ENCODE measurements at regions not wholly inside any gene's neighbourhood (a gene's known extent, or its start where the extent isn't known, plus 50 kb on each side); places are given as distances from the start of the nearest gene placed in this dataset.

- no peak overlapping the region for H3K27ac Mint-ChIP-seq
- no peak for DNase-seq
- H3K4me3 Mint-ChIP-seq = no peak overlapping the region
- peaks cover 2% of the 10 kb centered on the region for H3K9me3 Mint-ChIP-seq
- H3K36me3 Mint-ChIP-seq (ENCODE audit: low read depth) = no peaks in the 10 kb centered on the region
- POLR2A ChIA-PET = no interaction called here
- H3K4me1 Mint-ChIP-seq = no peaks in the 10 kb centered on the region
- CTCF ChIA-PET = no interaction called here
- H3K27me3 Mint-ChIP-seq = no peaks in the 10 kb centered on the region
Measured at GRCh38 chr3:86653661-86654205, 337.2 kb downstream of the VGLL3 start.

GRCh38 chr3:86648087-86648486 is 342.9 kb downstream of the VGLL3 start:
- Mint-ChIP-seq H3K4me3 (no peak overlapping the region), H3K4me1 (no peaks in the 10 kb centered on the region), H3K27ac (no peak overlapping the region), H3K27me3 (no peaks in the 10 kb centered on the region), H3K36me3 (ENCODE audit: low read depth) (no peaks in the 10 kb centered on the region), H3K9me3 (no peaks in the 10 kb centered on the region)
- ChIA-PET POLR2A (no interaction called here), CTCF (no interaction called here)
- DNase-seq = no peak

GRCh38 chr3:86645756-86646155 is 345.2 kb downstream of the VGLL3 start:
- no peaks in the 10 kb centered on the region for H3K9me3 Mint-ChIP-seq
- POLR2A ChIA-PET = no interaction called here
- H3K27me3 Mint-ChIP-seq = no peaks in the 10 kb centered on the region
- no peaks in the 10 kb centered on the region for H3K4me1 Mint-ChIP-seq
- CTCF ChIA-PET = no interaction called here
- no peak overlapping the region for H3K27ac Mint-ChIP-seq
- no peak overlapping the region for H3K4me3 Mint-ChIP-seq
- H3K36me3 Mint-ChIP-seq (ENCODE audit: low read depth) = no peaks in the 10 kb centered on the region
- DNase-seq = no peak

GRCh38 chr3:86634361-86634760 is 356.6 kb downstream of the VGLL3 start:
- no peaks in the 10 kb centered on the region for H3K9me3 Mint-ChIP-seq
- ChIA-PET POLR2A (no interaction called here), CTCF (no interaction called here)

GRCh38 chr3:86629511-86629910 is 361.4 kb downstream of the VGLL3 start:
- Mint-ChIP-seq H3K4me1 (no peaks in the 10 kb centered on the region), H3K36me3 (ENCODE audit: low read depth) (no peaks in the 10 kb centered on the region), H3K27ac (no peak overlapping the region), H3K4me3 (no peak overlapping the region), H3K9me3 (no peaks in the 10 kb centered on the region), H3K27me3 (no peaks in the 10 kb centered on the region)
- DNase-seq = no peak
- ChIA-PET POLR2A (no interaction called here), CTCF (no interaction called here)

More at GRCh38 chr3:86634361-86634760, 356.6 kb downstream of the VGLL3 start:
- Mint-ChIP-seq H3K27me3 (no peaks in the 10 kb centered on the region), H3K4me3 (no peak overlapping the region), H3K36me3 (ENCODE audit: low read depth) (no peaks in the 10 kb centered on the region), H3K4me1 (no peaks in the 10 kb centered on the region), H3K27ac (no peak overlapping the region)
- no peak for DNase-seq

- ChIA-PET CTCF (no interaction called here), POLR2A (no interaction called here)
- Mint-ChIP-seq H3K4me1 (no peaks in the 10 kb centered on the region), H3K4me3 (no peak overlapping the region), H3K27ac (no peak overlapping the region), H3K9me3 (peaks cover 3% of the 10 kb centered on the region), H3K27me3 (no peaks in the 10 kb centered on the region), H3K36me3 (ENCODE audit: low read depth) (no peaks in the 10 kb centered on the region)
- no peak for DNase-seq
Measured at GRCh38 chr3:86624192-86624591, 366.8 kb downstream of the VGLL3 start.

- CTCF ChIA-PET = no interaction called here
- Mint-ChIP-seq H3K4me3 (no peak overlapping the region), H3K27me3 (no peaks in the 10 kb centered on the region)
Measured at GRCh38 chr3:86618706-86619105, 372.2 kb downstream of the VGLL3 start.

GRCh38 chr3:86605166-86605565 is 385.8 kb downstream of the VGLL3 start:
- H3K27me3 Mint-ChIP-seq = no peaks in the 10 kb centered on the region
- POLR2A ChIA-PET = no interaction called here
- H3K27ac Mint-ChIP-seq = no peak overlapping the region
- H3K9me3 Mint-ChIP-seq = peaks cover 6% of the 10 kb centered on the region
- CTCF ChIA-PET = no interaction called here
- DNase-seq = no peak
- H3K4me1 Mint-ChIP-seq = no peaks in the 10 kb centered on the region
- H3K36me3 Mint-ChIP-seq (ENCODE audit: low read depth) = no peaks in the 10 kb centered on the region
- H3K4me3 Mint-ChIP-seq = no peak overlapping the region

More at GRCh38 chr3:86618706-86619105, 372.2 kb downstream of the VGLL3 start:
- Mint-ChIP-seq H3K36me3 (ENCODE audit: low read depth) (no peaks in the 10 kb centered on the region), H3K4me1 (no peaks in the 10 kb centered on the region), H3K9me3 (peaks cover 11% of the 10 kb centered on the region), H3K27ac (no peak overlapping the region)
- POLR2A ChIA-PET = no interaction called here
- DNase-seq = no peak

- CTCF ChIA-PET = no interaction called here
- H3K9me3 Mint-ChIP-seq = peaks cover 3% of the 10 kb centered on the region
- POLR2A ChIA-PET = no interaction called here
Measured at GRCh38 chr3:86595696-86596095, 395.3 kb downstream of the VGLL3 start.

GRCh38 chr3:86594838-86595237 is 396.1 kb downstream of the VGLL3 start:
- Mint-ChIP-seq H3K36me3 (ENCODE audit: low read depth) (no peaks in the 10 kb centered on the region), H3K27me3 (no peaks in the 10 kb centered on the region), H3K27ac (no peak overlapping the region), H3K9me3 (peaks cover 5% of the 10 kb centered on the region), H3K4me1 (no peaks in the 10 kb centered on the region), H3K4me3 (no peak overlapping the region)
- no peak for DNase-seq
- POLR2A ChIA-PET = no interaction called here
- CTCF ChIA-PET = no interaction called here

More at GRCh38 chr3:86595696-86596095, 395.3 kb downstream of the VGLL3 start:
- no peaks in the 10 kb centered on the region for H3K36me3 Mint-ChIP-seq (ENCODE audit: low read depth)
- H3K4me1 Mint-ChIP-seq = no peaks in the 10 kb centered on the region
- no peak for DNase-seq
- no peaks in the 10 kb centered on the region for H3K27me3 Mint-ChIP-seq
- H3K4me3 Mint-ChIP-seq = no peak overlapping the region
- no peak overlapping the region for H3K27ac Mint-ChIP-seq

GRCh38 chr3:86578071-86578470 is 412.9 kb downstream of the VGLL3 start:
- no peaks in the 10 kb centered on the region for H3K4me1 Mint-ChIP-seq
- H3K27ac Mint-ChIP-seq = no peak overlapping the region
- no peaks in the 10 kb centered on the region for H3K27me3 Mint-ChIP-seq
- no peak for DNase-seq
- no peaks in the 10 kb centered on the region for H3K36me3 Mint-ChIP-seq (ENCODE audit: low read depth)
- CTCF ChIA-PET = no interaction called here
- no peak overlapping the region for H3K4me3 Mint-ChIP-seq
- POLR2A ChIA-PET = no interaction called here
- peaks cover 3% of the 10 kb centered on the region for H3K9me3 Mint-ChIP-seq

- Mint-ChIP-seq H3K4me1 (no peaks in the 10 kb centered on the region), H3K27ac (no peak overlapping the region), H3K36me3 (ENCODE audit: low read depth) (no peaks in the 10 kb centered on the region), H3K9me3 (peaks cover 3% of the 10 kb centered on the region), H3K27me3 (no peaks in the 10 kb centered on the region), H3K4me3 (no peak overlapping the region)
- DNase-seq = no peak
- CTCF ChIA-PET = no interaction called here
- POLR2A ChIA-PET = no interaction called here
Measured at GRCh38 chr3:86563400-86563970, 427.5 kb downstream of the VGLL3 start.

GRCh38 chr3:86562090-86562489 is 428.9 kb downstream of the VGLL3 start:
- Mint-ChIP-seq H3K4me3 (no peak overlapping the region), H3K36me3 (ENCODE audit: low read depth) (no peaks in the 10 kb centered on the region), H3K4me1 (no peaks in the 10 kb centered on the region), H3K27ac (no peak overlapping the region), H3K27me3 (no peaks in the 10 kb centered on the region), H3K9me3 (no peaks in the 10 kb centered on the region)
- no peak for DNase-seq
- ChIA-PET CTCF (interaction anchor here (1.0 kb wide), 1 partner anchor 20 kb away, joined by 3 read pairs; no protein-coding TSS in a partner anchor), POLR2A (no interaction called here)

GRCh38 chr3:86561215-86561614 is 429.7 kb downstream of the VGLL3 start:
- CTCF ChIA-PET = interaction anchor here (1.0 kb wide), 1 partner anchor 19 kb away, joined by 3 read pairs; no protein-coding TSS in a partner anchor

More at GRCh38 chr3:86561215-86561614, 429.7 kb downstream of the VGLL3 start:
- POLR2A ChIA-PET = no interaction called here
- H3K4me1 Mint-ChIP-seq = no peaks in the 10 kb centered on the region
- H3K27me3 Mint-ChIP-seq = no peaks in the 10 kb centered on the region
- H3K27ac Mint-ChIP-seq = no peak overlapping the region
- H3K9me3 Mint-ChIP-seq = no peaks in the 10 kb centered on the region
- H3K36me3 Mint-ChIP-seq (ENCODE audit: low read depth) = no peaks in the 10 kb centered on the region
- no peak for DNase-seq
- H3K4me3 Mint-ChIP-seq = no peak overlapping the region

Measured in activated CD4-positive, alpha-beta T cell treated with anti-CD3 and anti-CD28 coated beads, Interleukin-2, amount 10 ng/mL, durations not matched to agents 7 days and 5 days (primary cell).